Transverse colon (tissue), 4 donors: ENCODE measurements at regions not wholly inside any gene's neighbourhood (a gene's known extent, or its start where the extent isn't known, plus 50 kb on each side); places are given as distances from the start of the nearest gene placed in this dataset.

Source experiments
- DNase-seq: peaks from one replicate; pipeline ENCODE4 v3.0.0-alpha.2; 2019
- H3K27ac ChIP-seq, 4 donors: fragments of 200-600 bp; sonication (generic); 2 replicates each; pipeline ENCODE4 v1.5.1; 2016 to 2018; ENCODE audit warnings: inconsistent platforms in 4 of 4
- H3K27me3 ChIP-seq: fragments of 200-600 bp; sonication (generic); 2 replicates; pipeline ENCODE4 v1.5.1; 2017; ENCODE audit warnings: inconsistent platforms
- H3K36me3 ChIP-seq, 4 donors: fragments of 200-600 bp; sonication (generic); 2 replicates each; pipeline ENCODE4 v1.5.1; 2017 to 2019; ENCODE audit warnings: inconsistent platforms in 4 of 4
- H3K4me1 ChIP-seq, 4 donors: fragments of 200-600 bp; sonication (generic); 2 replicates each; pipeline ENCODE4 v1.5.1; 2017 to 2020; ENCODE audit warnings: inconsistent platforms in 4 of 4
- H3K4me3 ChIP-seq, 4 donors: fragments of 200-600 bp; sonication (generic); 1 replicate in 1 of 4; 2 replicates in 3 of 4; pipeline versions ENCODE4 v1.5.1 to v1.6.1; 2017 to 2019; ENCODE audit warnings: inconsistent platforms in 4 of 4
- H3K9me3 ChIP-seq, 2 donors: fragments of 200-600 bp; sonication (generic); 2 replicates each; pipeline ENCODE4 v1.5.1; 2017 to 2019; ENCODE audit warnings: inconsistent platforms in 2 of 2
- EP300 ChIP-seq: sonication (generic); formaldehyde crosslinking; IDR thresholded peaks from one replicate; pipeline ENCODE4 v1.6.1; 2017; ENCODE audit warnings: antibody characterized with exemption, low read depth
- POLR2A ChIP-seq: fragments of 450-650 bp; IDR thresholded peaks from one replicate; pipeline ENCODE4 v1.6.1; 2016; ENCODE audit warnings: antibody characterized with exemption, mild to moderate bottlenecking, moderate library complexity
- POLR2AphosphoS5 ChIP-seq, 3 donors: sonication (generic); formaldehyde crosslinking; IDR thresholded peaks; one replicate each; pipeline ENCODE4 v1.6.1; 2016; ENCODE audit warnings: antibody characterized with exemption in 3 of 3
- WGBS, 2 donors: methylation state at CpG; one replicate each; pipeline ENCODE4 v1.1.5; 2018; ENCODE audit warnings: low coverage in 1 of 2; 5-methylcytosine and 5-hydroxymethylcytosine counted together
- in situ Hi-C, 4 donors: fragments of 200-750 bp; cut with MboI; loops; one replicate each; pipeline versions ENCODE4 v1.15.0 to v1.15.1; 2017; ENCODE audit warnings: low sequenced_read_pairs in 3 of 4, low pct_ligation_motif_present in 1 of 4, low pct_unique_long_range_greater_than_20kb in 1 of 4
- intact Hi-C: fragments of 100-400 bp; cut with DNase I; formaldehyde crosslinking; loops from one replicate; pipeline ENCODE4 v1.15.1; 2023; ENCODE audit warnings: low total_unique reads
- TF ChIP-seq, protein P1 (sequence below), 5 experiments: fragments of 200-600 bp in 3 of 5; fragments of 450-650 bp in 2 of 5; sonication (generic) in 3 of 5; IDR thresholded peaks; 1 replicate in 2 of 5; 2 replicates in 3 of 5; pipeline ENCODE4 v1.5.1; 2016 to 2017; ENCODE audit warnings: antibody characterized with exemption in 5 of 5, inconsistent platforms in 3 of 5, mild to moderate bottlenecking in 2 of 5, moderate library complexity in 1 of 5

DNA sequence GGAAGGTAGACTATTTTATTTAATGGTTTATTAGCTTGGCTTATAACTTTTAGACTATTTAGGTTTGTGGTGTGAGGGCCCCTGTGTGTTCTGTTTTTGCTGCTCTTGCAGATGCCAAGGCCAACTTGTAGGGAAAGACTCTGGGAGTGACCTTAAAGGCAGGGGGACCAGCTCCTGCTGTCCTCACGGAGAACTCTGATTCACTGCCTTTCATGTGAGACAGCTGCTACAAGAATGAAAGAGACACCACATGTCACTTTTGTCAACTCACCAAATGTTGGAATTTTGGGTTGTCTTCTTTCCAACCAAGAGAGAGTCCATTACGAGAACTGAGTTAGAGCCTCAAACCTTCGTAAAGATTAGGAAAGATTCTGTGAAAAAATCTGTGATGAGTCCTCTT is 258.3 kb upstream of the ADAMTSL1 start:
- H3K27me3 ChIP-seq, result no peaks in the 10 kb centered on the region
- no peak for DNase-seq
- H3K27ac ChIP-seq, result no peak overlapping the region
- H3K4me3 ChIP-seq, result no peak overlapping the region
- TF ChIP-seq, protein P1, sequence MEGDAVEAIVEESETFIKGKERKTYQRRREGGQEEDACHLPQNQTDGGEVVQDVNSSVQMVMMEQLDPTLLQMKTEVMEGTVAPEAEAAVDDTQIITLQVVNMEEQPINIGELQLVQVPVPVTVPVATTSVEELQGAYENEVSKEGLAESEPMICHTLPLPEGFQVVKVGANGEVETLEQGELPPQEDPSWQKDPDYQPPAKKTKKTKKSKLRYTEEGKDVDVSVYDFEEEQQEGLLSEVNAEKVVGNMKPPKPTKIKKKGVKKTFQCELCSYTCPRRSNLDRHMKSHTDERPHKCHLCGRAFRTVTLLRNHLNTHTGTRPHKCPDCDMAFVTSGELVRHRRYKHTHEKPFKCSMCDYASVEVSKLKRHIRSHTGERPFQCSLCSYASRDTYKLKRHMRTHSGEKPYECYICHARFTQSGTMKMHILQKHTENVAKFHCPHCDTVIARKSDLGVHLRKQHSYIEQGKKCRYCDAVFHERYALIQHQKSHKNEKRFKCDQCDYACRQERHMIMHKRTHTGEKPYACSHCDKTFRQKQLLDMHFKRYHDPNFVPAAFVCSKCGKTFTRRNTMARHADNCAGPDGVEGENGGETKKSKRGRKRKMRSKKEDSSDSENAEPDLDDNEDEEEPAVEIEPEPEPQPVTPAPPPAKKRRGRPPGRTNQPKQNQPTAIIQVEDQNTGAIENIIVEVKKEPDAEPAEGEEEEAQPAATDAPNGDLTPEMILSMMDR (IDR thresholded peaks at IDR 0.05), result no peak
- TF ChIP-seq POLR2A (no peak), POLR2AphosphoS5 (IDR thresholded peaks at IDR 0.05) (no peak), EP300 (no peak)
- 85 to 89% methylated on average over 3 of the region's 3 CpGs for WGBS, 2 donors
- H3K36me3 ChIP-seq, result no peaks in the 10 kb centered on the region
- peaks cover 0 to 9% (median 1%) of the 10 kb centered on the region in 4 donors for H3K4me1 ChIP-seq
- intact Hi-C loops, result no loop called here
- in situ Hi-C loops, result loop anchor here in 3 of 4 donors (10.0 to 25.0 kb wide), 2 partner anchors 411 to 678 kb away; no protein-coding TSS in a partner anchor
- no peaks in the 10 kb centered on the region for H3K9me3 ChIP-seq

DNA sequence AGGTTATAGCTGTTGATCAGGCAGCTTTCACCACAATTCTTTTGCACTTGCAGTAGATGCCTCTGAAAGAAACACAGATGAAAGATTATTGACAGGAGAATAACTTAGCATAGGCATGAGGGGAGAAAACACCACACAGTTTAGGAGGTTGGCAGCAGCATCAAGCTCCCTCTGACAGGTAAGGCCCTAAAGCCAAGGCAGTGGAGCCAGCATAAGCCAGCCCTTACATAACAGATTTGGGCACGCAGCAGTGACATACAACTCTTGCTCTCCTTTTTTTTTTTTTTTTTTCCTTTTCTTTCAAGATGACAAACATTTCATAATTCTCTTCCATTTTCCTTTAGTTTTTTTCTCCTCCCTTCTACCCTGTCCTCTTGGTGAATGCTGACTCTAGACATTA is 257.6 kb upstream of the ADAMTSL1 start:
- no peaks in the 10 kb centered on the region for H3K9me3 ChIP-seq
- intact Hi-C loops, result no loop called here
- no peak for TF ChIP-seq POLR2AphosphoS5 (IDR thresholded peaks at IDR 0.05)
- TF ChIP-seq EP300, result no peak
- TF ChIP-seq, protein P1 (IDR thresholded peaks at IDR 0.05), result no peak
- no peak for TF ChIP-seq POLR2A
- peaks cover 0 to 9% (median 1%) of the 10 kb centered on the region in 4 donors for H3K4me1 ChIP-seq
- 76 to 80% methylated on average over 1 of the region's 1 CpG for WGBS, 2 donors
- in situ Hi-C loops, result loop anchor here in 3 of 4 donors (10.0 to 25.0 kb wide), 2 partner anchors 412 to 679 kb away; no protein-coding TSS in a partner anchor
- H3K4me3 ChIP-seq, result no peak overlapping the region
- H3K27me3 ChIP-seq, result no peaks in the 10 kb centered on the region
- H3K27ac ChIP-seq, result no peak overlapping the region
- no peaks in the 10 kb centered on the region for H3K36me3 ChIP-seq
- DNase-seq, result no peak

DNA sequence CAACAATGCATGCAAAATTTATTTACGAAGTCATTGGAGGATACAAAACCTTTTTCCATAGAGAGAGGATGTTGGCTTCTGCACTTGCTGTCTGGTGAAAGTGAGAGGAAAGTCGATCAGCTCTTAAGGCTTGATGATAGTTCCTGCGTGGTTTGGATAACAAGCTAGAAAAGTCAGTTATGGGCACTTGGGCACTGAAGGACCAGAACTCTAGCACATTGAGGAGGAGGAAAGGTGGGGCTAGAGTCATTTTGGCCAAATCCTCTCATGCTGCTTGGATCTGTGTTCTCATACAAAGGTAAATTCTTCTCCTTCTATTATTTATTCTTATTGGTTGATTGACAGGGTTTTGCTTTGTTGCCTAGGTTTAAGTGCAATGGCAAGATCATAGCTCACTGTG is 245.9 kb upstream of the ADAMTSL1 start:
- no peak overlapping the region for H3K4me3 ChIP-seq
- TF ChIP-seq EP300 (no peak), POLR2A (no peak), POLR2AphosphoS5 (IDR thresholded peaks at IDR 0.05) (no peak)
- TF ChIP-seq, protein P1 (IDR thresholded peaks at IDR 0.05), result no peak
- no peaks in the 10 kb centered on the region for H3K27me3 ChIP-seq
- DNase-seq, result no peak
- H3K9me3 ChIP-seq, result no peaks in the 10 kb centered on the region
- in situ Hi-C loops (no loop called here), intact Hi-C loops (no loop called here)
- 86 to 96% methylated on average over 3 of the region's 3 CpGs for WGBS, 2 donors
- H3K4me1 ChIP-seq, result no peaks in the 10 kb centered on the region
- H3K36me3 ChIP-seq, result no peaks in the 10 kb centered on the region
- H3K27ac ChIP-seq, result no peak overlapping the region

DNA sequence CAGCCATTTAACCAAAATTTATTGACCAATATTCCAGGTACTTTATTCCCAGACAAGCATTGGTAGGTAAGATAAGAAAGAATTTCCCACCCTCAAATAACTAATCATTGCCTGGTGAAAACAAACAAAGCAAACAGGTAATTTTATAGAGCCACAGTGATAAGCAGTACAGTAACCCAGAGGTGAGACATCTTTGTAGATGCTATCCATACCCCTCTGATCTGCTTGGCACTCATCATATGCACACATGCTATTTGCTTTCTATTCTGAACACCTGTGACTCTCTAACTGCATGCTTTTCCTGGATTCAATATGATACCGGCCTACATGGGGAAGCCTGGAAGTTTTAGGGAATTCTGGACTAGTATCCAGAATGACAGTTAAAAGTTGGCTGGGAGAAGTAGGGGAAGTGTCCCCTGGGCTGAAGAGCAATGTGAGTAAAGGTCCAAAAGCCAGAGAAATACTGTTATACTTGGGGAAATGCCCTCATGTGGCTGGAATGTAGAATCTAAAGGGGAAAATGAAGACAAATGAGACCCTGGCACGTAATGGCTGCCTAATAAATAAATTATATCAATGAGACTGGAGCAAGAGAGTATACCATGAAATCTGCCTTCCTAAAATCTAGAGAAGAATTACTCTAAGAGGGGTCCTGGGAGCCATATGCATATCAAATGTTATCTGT is 243.8 kb upstream of the ADAMTSL1 start:
- DNase-seq, result no peak
- 43 to 50% methylated on average over 1 to 2 of the region's 2 CpGs for WGBS, 2 donors
- in situ Hi-C loops (no loop called here), intact Hi-C loops (no loop called here)
- H3K36me3 ChIP-seq, result no peaks in the 10 kb centered on the region
- H3K27me3 ChIP-seq, result no peaks in the 10 kb centered on the region
- TF ChIP-seq EP300 (no peak), POLR2AphosphoS5 (IDR thresholded peaks at IDR 0.05) (no peak), POLR2A (no peak)
- TF ChIP-seq, protein P1 (IDR thresholded peaks at IDR 0.05), result no peak
- H3K4me3 ChIP-seq, result no peak overlapping the region
- H3K9me3 ChIP-seq, result no peaks in the 10 kb centered on the region
- no peaks in the 10 kb centered on the region for H3K4me1 ChIP-seq
- H3K27ac ChIP-seq, result no peak overlapping the region
